Left colon (tissue), 2 donors: ENCODE measurements at regions not wholly inside any gene's neighbourhood (a gene's known extent, or its start where the extent isn't known, plus 50 kb on each side); places are given as distances from the start of the nearest gene placed in this dataset.
"Not testable (repeated sequence)": the region's sequence is repeated elsewhere in the genome, so short reads cannot be mapped to it uniquely, and the experiment has no call there.

ENCODE experiments used
- ATAC-seq: fragments of 200-7000 bp; cut with Tn5 transposase; one replicate; pipeline ENCODE4 v1.9.1; 2020; ENCODE audit warnings: mild to moderate bottlenecking, moderate library complexity
- DNase-seq, 2 donors: peaks; one replicate each; pipeline ENCODE4 v3.0.0-alpha.2; 2020
- intact Hi-C, 2 donors: fragments of 100-400 bp; cut with DNase I in 1 of 2; cut with micrococcal nuclease in 1 of 2; formaldehyde crosslinking; loops; one replicate each; pipeline versions ENCODE4 v1.11.2 to v1.14.0; 2022; cut with DNase I, micrococcal nuclease
- donor health status: DM: no; HTN: no; CAD: no.
- donor health status: DM: yes; HTN: yes; CAD: no.

DNA sequence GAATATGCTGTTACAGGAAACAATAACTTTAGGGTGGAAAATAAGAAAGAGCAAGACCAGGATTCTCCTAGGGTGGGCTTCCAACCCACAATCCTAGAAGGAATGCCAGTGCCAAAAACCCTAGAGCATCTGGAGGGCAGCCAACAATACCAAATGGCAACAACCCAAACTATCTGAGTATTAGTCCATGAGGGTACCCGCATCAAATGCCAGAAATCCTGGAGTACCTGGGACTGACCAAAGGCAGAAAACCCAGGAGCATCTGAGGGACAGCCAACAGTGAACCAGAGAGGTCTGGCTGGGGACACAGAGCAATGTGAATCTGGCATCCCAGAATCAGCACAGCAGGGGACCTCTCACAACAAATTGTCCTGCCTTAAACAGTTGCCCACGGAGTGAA lies 126.3 kb downstream of the SCG2 start:
- intact Hi-C loops = no loop called here

DNA sequence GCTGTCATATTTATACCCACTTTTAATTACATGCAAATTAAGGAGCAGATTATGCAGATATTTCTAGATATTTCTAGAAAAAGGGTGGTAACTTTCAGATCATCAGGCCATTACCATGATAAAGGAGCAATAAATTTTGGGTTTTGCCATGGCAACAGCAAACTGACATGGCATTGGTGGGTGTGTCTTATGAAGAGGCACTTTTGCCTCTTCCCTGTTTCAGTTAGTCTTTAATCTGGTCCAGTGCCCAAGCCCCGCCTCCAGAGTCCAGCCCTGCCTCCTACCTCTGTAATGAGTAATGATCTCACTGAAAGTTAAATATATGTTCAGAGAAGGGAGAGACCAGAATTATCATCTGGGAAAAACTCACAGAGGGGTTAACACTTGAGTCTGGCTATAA lies 124.8 kb downstream of the SCG2 start:
- no peak for ATAC-seq
- intact Hi-C loops = no loop called here
- DNase-seq = no peak

More for the DNA sequence above, 126.3 kb downstream of the SCG2 start:
- no peak for ATAC-seq
- DNase-seq = no peak

DNA sequence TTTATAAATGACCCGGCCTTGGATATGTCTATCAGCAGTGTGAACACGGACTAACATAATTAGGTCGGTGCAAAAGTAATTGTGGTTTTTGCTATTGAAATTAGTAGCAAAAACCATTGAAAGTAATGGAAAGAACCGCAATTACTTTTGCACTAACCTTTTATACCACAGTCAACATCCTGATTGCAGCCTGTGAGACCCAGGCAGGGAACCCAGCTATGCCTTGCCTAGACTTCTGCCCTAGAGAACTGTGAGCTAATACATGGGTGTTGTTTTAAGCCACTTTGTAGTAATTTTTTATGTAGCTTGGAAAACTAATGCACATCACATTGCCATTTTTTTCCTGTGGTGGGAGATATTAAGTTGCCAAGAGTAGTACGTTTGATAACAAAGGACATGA lies 120.7 kb downstream of the SCG2 start:
- ATAC-seq (no peak), DNase-seq (no peak)
- intact Hi-C loops = no loop called here

DNA sequence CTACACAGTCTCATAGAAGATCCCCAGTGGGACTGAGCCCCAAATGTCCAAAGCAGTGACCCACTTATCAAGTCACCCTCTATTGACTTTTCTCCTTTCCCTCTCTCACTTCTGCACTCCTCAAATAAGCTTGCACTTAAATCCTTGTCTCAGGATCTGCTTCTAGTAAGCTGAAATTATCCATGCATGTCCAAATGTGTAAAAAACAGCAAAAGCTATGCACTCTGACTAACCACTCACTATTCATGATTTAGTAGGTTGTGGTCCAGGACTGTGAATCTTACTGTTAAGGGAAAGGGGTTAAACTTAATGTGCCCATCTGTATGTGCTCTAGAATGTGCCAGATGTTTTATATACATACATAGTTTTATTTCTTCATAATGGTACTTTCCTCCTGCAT lies 115.4 kb downstream of the SCG2 start:
- DNase-seq (no peak), ATAC-seq (no peak)
- intact Hi-C loops = no loop called here

DNA sequence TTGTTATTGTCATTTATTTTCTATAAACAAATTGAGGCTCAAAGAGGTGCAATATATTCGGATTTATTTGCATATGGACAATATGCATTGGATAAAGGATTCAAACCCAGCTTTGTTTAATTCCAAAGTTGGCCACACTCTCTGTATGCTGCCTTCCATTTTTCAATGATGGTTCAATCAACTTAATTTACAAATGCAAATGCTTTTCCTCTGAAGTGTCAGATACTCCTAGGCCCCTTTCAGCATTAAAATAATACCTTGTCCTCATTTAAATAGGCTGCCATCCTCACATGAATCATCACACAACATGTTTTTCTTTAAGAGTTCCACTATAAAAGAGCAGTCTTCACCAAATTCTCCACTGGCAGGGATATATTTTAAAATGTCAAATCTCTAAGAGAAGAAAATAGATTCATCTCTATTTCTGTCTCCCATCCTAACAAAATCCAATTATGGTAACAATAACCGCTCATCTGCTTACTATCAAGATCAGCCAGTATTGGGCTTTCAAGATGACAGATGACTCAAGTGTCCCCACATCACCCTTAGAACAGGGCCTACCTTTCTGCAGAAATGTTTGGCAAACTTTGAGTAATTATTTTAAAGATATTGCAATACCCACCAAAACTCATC lies 114.8 kb downstream of the SCG2 start:
- intact Hi-C loops = no loop called here
- DNase-seq = no peak

DNA sequence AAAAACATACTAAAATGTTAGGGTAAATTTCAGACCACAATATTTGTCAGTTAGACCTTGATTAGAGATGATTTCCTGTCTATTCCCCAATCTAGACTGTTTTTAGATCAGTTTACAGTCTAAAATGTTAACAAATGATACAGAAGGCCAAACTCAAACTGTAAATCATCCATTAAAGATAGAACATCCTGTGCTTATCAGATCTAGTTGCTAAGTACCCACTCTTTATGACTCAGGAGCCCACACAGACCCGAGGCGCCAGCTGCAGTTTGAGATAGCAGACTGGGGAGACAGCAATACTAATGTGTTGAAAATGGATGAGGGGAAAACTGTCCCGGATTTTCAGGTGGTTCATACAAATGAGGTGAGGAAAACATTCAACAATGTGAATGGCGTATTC lies 113.3 kb downstream of the SCG2 start:
- DNase-seq (no peak), ATAC-seq (no peak)
- intact Hi-C loops = no loop called here

More for the DNA sequence above, 114.8 kb downstream of the SCG2 start:
- no peak for ATAC-seq

DNA sequence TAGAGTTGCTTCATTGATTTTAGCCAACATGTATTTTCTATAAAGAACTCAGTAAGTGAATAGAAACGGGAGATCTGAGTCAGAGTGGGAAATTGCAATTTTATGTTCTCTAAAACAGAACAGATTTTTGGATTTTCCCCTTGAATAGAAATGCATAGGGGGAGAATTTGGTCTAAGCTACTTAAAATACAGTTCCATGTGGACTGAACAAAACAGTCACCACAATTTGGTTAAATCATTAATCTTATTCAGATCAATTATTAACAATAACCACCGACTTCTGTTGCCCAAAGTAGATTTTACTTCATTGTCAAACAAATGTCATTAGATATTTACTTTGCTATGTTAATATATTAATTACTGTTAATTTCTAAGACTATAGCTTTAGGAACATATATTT lies 107.7 kb downstream of the SCG2 start:
- intact Hi-C loops = no loop called here
- no peak for ATAC-seq
- no peak for DNase-seq

DNA sequence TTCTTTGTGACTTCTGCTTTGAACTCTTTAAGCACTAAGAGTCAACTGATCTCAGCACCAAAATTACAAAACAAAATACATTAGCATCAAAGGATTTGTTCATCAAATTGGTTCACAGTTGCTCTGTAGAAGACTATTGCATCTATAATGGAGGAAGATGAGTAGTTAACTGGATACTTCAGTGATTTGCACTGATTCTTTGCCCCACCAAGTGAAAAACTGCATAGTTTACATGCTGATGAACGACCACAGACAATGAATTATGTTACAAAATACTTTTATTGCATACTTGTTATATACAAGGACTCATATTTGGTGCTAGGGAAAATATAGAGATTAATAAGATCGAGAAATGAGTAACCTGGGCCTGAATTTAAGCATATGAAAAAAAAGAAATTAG lies 107.2 kb downstream of the SCG2 start:
- DNase-seq = no peak
- no peak for ATAC-seq
- intact Hi-C loops = no loop called here

DNA sequence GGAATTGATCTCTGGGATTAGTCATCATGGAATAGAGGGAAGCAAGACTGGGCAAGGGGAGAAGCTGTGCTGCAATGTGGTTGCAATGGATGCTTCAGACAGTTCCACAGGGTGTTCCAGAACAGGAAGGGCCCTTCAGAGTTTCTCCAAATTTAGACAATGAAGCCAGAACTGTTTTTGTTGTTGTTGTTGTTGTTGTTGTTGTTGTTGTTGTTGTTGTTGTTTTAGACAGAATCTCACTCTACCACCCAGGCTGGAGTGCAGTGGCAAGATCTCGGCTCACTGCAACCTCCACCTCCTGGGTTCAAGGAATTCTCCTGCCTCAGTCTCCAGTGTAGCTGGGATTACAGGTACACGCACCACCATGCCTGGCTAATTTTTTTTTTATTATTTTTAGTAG lies 105.3 kb downstream of the SCG2 start:
- DNase-seq, intact Hi-C loops, ATAC-seq: not testable (repeated sequence)

DNA sequence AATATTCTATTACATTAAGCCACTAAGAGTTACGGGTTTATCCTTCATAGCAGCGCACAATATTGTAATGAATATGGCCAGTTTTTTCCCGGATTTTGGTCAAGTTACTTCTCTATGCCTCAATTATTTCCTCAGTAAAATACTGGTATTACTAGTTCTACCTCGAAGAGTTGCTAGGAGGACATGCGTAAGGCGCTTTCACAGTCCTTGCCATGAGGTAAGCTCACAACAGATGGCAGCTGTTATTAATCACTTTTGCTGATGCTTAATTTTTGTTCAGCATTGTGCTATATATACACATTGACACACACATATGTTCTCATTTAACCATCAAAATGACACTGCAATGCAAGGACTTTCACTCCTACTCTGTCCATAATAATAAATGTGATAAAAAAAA lies 101.5 kb downstream of the SCG2 start:
- no peak for ATAC-seq
- intact Hi-C loops = no loop called here
- DNase-seq = no peak

DNA sequence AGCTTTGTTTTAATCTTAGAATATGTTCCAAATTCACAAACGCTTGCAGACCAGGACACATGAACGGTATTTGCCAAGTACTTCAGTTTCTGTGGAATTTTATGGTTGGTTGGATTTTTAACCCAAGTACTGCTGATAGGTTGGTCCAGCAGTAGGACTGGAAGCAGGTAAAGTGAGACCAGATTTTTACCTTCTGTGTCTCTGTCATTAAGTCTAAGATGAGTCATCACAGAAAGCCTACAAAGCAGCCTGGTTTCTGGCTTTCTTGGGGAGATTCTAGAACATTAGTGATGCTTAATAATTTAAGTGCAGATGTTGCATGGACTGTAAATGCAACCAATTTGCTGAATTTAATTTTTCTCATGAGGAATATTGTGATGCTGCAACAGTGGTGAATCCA lies 100.5 kb downstream of the SCG2 start:
- DNase-seq = no peak
- ATAC-seq = no peak
- intact Hi-C loops = no loop called here

DNA sequence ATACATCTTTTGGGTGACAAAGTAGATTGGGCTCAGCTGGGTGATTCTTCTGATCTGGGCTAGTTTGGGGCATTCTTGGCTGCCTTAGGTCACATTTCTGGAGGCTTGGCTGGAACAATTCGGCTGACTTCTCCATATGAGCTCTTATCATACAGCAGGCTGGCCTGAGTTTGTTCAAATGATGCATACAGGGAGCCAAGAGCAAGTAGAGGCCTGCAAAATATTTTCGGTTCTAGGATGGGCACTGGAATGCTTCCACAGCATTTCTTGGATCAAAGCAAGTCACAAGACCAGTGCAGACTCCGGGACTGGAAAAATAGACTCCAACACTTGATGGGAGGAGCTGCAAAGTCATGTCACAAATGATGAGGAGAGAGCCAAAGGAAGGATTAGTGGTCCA lies 98.4 kb downstream of the SCG2 start:
- ATAC-seq (no peak), DNase-seq (no peak)
- intact Hi-C loops = no loop called here

DNA sequence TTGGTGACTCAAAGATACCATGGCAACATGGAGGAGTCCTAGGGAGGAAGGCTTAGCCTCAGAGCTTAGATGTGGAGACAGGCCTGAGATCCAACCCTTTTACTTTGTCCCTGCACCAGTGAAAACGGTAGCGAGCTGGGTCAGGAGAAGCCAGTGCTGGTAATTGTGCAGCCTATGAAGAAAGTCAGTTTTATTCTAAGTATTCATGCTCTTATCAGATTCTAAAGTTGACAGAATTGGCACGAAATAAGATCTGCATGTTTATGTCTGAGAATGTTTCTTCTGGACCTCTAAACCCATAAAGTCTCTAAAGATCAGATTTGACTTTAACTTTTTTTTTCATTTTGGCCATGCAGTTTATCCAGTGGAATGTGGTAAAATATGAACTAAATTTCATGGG lies 93.8 kb downstream of the SCG2 start:
- no peak for ATAC-seq
- DNase-seq = no peak
- intact Hi-C loops = no loop called here

DNA sequence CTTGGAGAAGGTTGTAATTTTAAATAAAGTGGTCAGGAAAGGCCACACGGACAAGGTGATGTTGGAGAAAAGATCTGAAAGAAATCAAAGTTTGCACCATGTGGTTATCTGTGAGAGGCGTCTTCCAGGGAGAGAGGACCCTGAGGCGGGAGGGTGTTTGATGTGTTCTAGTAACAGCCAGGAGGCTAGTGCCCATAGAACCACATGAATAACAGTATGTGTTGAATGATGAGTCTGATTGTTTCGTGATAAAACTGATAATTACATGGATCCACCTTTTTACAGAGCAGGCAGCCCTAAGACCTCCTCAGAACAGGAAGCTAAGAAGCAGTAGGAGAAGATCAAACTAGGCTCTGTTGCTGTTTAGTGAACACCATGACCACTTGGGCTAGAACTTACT lies 91.4 kb downstream of the SCG2 start:
- no peak for ATAC-seq
- no peak for DNase-seq
- intact Hi-C loops = no loop called here

DNA sequence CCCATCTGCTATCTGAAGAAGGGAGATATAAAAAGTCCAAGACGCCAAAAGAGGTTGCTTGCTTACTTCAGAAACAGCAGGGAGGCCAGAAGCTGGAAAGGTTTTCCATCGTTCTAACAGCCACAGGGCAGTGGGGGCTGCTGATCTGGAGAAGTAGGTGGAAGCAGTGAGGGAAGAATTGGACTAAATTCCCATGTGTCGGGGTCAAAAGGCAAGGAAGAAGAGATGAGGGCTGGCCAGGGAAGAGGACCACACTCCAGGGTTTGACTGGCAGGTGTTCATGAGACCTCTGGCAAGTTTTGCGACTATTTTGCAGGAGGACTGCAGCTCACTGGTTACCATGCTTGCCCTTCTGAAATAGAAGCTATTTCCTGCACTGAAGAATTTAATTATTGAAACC lies 91.0 kb downstream of the SCG2 start:
- intact Hi-C loops = no loop called here
- no peak for DNase-seq
- ATAC-seq = no peak

DNA sequence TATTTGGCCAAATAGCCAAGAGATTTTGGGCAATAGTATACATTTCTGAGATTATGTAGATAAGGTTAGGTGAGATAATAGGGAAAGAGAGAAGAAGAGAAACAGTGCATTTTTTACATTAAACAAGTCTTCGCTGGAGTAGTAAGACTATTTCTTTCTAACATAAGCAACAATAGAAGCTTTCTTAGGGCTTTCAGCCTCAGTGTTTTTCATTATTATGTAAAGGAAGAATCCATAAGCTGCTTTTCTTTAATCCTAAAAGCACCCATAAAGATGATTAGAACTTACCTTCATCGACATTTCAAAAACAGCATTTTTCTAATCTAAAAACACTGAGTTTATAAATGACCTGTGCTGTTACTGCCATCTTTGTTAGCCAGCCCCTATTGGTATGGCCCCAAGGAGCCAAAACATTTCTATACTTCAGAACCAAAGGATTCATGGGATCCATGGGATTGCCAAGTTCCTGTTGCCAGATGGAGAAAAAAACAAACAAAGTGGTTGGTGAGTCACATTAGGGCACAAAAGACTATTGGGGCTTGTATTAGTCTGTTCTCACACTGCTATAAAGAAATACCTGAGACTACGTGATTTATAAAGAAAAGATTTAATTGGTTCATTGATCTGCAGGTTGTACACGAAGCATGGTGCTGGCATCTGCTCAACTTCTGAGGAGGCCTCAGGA lies 88.2 kb downstream of the SCG2 start:
- ATAC-seq (no peak), DNase-seq (no peak)
- intact Hi-C loops = no loop called here

DNA sequence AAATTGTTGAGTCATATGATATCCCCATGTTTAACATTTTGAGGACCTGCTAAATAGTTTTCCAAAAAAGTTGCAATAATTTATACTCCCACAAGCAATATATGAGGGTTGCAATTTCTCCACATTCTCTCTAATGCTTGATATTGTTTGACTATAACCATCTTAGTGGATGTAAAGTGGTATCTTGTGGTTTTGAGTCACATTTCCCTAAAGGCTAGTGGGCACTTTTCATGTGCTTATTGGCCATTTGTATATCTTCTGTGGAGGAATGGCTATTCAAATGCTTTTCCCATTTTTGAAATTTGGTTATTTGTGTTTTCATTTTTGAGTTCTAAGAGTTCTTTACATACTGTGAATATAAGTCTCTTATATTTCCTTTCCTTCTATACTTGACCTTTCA lies 82.7 kb downstream of the SCG2 start:
- DNase-seq (no peak), ATAC-seq (no peak)
- intact Hi-C loops = no loop called here

DNA sequence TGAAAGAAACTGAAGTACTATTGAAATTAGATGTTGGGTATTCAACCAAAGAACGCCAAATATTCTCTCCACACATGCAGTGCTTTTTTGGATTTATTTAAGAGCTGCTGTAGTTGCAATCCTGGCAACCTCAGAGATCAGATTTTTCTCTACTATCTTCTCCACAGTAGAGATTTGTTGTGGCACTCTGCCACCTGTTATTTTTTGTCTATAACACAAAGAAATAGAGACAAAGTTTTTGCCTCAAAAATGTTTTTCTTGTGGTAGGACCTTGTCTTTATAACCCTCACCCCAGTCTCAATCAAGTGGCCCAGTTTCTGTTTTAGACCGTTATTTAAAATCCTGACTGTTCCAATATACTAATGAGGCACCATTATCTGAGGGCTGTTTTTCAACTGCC lies 79.4 kb downstream of the SCG2 start:
- ATAC-seq (no peak), DNase-seq (no peak)
- intact Hi-C loops = no loop called here

DNA sequence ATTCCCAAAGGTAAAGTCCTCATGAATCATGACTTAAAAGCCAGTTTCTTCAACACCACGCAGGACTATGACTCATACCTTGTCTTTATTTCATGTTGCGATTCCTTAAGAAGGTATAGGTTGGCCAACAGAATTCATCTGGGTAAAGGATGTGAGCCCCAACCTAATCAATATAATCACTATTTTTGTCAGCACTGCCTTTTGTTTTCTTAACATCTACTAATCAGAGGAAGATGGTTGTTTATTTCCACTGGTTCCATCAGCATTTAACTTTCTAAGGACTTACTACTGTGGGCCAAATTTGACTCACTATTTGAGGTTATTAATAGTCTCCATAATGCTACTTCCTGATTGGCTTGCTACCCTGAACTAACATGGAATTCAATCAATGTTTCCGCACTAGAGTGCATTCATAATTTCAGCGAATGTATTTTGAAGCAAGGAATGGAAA lies 78.6 kb downstream of the SCG2 start:
- no peak for DNase-seq
- intact Hi-C loops = no loop called here
- ATAC-seq = no peak

DNA sequence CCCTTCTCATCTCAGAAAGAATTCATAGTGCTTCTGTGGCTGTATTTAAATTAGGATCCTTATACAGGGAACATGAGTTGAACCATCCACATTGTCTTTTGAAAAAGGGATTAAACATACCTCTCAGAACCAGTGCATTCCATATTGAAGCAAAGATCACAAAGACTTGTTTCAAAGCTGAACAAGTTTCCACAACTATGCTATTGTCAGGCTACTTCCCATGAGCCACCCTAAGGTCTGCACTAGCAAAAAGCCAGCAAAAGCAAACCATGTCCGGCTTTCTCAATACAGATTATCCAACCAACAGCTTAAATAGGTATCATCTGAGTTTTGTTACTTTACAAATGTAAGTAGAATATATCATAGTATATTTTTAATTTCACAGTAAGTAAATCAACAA lies 78.1 kb downstream of the SCG2 start:
- intact Hi-C loops = no loop called here
- DNase-seq (no peak), ATAC-seq (no peak)

DNA sequence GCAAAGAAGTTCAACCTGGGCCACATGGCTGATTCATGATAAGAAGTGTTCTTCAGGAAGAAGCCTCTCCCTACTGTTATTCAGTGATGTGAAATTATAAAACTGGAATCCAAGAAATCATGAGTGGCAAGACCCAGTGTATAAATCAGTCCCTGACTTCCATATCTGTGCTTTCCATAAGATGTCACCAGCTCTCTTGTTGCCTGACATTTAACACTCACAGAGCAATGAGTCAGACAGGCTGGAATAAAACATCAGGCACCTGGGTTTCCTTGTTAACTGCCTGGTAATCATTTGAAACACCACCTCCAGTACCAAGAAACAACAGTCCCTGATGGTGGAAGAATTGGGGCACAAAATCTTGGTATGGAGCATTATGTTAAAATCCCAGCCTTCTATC lies 76.1 kb downstream of the SCG2 start:
- DNase-seq (no peak), ATAC-seq (no peak)
- intact Hi-C loops = no loop called here
